Tibial nerve (tissue), 4 donors: ENCODE measurements at regions not wholly inside any gene's neighbourhood (a gene's known extent, or its start where the extent isn't known, plus 50 kb on each side); places are given as distances from the start of the nearest gene placed in this dataset.

Experiments
- EP300 ChIP-seq, 2 donors: sonication (generic); formaldehyde crosslinking; IDR thresholded peaks; one replicate each; pipeline ENCODE4 v1.6.1; 2017; ENCODE audit warnings: antibody characterized with exemption in 2 of 2, mild to moderate bottlenecking in 1 of 2
- POLR2A ChIP-seq, 2 donors: fragments of 450-650 bp; IDR thresholded peaks; one replicate each; pipeline ENCODE4 v1.6.1; 2017; ENCODE audit warnings: antibody characterized with exemption in 2 of 2, mild to moderate bottlenecking in 2 of 2, moderate library complexity in 2 of 2
- TF ChIP-seq, protein P1 (sequence below), 5 experiments: fragments of 200-600 bp in 3 of 5; fragments of 450-650 bp in 2 of 5; sonication (generic) in 3 of 5; IDR thresholded peaks; one replicate each; pipeline ENCODE4 v1.5.1; 2016 to 2019; ENCODE audit warnings: antibody characterized with exemption in 5 of 5, mild to moderate bottlenecking in 3 of 5, moderate library complexity in 2 of 5

DNA sequence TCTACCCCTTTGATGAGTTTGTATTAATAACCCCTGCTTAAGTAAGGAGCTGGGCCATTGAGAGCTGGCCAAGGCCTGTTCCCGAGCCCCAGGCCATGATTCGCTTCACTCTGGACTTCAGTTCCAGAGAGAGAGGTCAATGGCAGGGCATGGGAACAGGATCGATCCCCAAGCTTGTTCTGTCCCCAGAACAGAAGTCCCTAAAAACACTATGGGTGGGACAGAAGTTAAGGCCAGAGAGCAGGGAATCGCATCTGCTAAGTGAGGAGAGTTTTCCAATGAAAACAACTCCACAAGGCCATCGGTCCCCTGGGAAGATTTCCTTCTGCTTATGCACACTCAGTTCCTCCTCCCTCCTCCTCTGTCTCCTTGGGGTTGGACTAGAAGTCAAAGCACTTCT lies 159.6 kb downstream of the LSM5 start:
- TF ChIP-seq POLR2A (IDR thresholded peaks at IDR 0.05) (no peak), EP300 (IDR thresholded peaks at IDR 0.05) (no peak)
- TF ChIP-seq, protein P1, sequence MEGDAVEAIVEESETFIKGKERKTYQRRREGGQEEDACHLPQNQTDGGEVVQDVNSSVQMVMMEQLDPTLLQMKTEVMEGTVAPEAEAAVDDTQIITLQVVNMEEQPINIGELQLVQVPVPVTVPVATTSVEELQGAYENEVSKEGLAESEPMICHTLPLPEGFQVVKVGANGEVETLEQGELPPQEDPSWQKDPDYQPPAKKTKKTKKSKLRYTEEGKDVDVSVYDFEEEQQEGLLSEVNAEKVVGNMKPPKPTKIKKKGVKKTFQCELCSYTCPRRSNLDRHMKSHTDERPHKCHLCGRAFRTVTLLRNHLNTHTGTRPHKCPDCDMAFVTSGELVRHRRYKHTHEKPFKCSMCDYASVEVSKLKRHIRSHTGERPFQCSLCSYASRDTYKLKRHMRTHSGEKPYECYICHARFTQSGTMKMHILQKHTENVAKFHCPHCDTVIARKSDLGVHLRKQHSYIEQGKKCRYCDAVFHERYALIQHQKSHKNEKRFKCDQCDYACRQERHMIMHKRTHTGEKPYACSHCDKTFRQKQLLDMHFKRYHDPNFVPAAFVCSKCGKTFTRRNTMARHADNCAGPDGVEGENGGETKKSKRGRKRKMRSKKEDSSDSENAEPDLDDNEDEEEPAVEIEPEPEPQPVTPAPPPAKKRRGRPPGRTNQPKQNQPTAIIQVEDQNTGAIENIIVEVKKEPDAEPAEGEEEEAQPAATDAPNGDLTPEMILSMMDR (IDR thresholded peaks at IDR 0.05): no peak
